RWPE2 (cell line): ENCODE measurements at regions not wholly inside any gene's neighbourhood (a gene's known extent, or its start where the extent isn't known, plus 50 kb on each side); places are given as distances from the start of the nearest gene placed in this dataset.

Experiments
- ATAC-seq: fragments of 200-7000 bp; cut with Tn5 transposase; 3 replicates; pipeline ENCODE4 v1.9.1; 2021; ENCODE audit warnings: low read depth
- DNase-seq: peaks from one replicate; pipeline ENCODE4 v3.0.0-alpha.2; 2020; ENCODE audit warnings: low spot score
- H3K27ac ChIP-seq: fragments of 450-650 bp; 2 replicates; pipeline ENCODE4 v1.5.1; 2017; ENCODE audit warnings: mild to moderate bottlenecking; ENCODE audit not compliant: poor library complexity, severe bottlenecking
- H3K27me3 ChIP-seq: fragments of 250-450 bp; sonication (Bioruptor Pico); 2 replicates; pipeline ENCODE4 v1.5.1; 2021; ENCODE audit warnings: mild to moderate bottlenecking, moderate library complexity; ENCODE audit not compliant: insufficient read depth, poor library complexity, severe bottlenecking
- H3K36me3 ChIP-seq: fragments of 250-450 bp; sonication (Bioruptor Pico); 2 replicates; pipeline ENCODE4 v1.5.1; 2020; ENCODE audit warnings: low read depth, mild to moderate bottlenecking, moderate library complexity
- H3K4me1 ChIP-seq: fragments of 250-450 bp; sonication (Bioruptor Pico); 2 replicates; pipeline ENCODE4 v1.5.1; 2021; ENCODE audit warnings: mild to moderate bottlenecking, moderate library complexity; ENCODE audit not compliant: insufficient read depth, poor library complexity, severe bottlenecking
- H3K4me3 ChIP-seq: fragments of 250-450 bp; sonication (Bioruptor Pico); 2 replicates; pipeline ENCODE4 v1.5.1; 2021; ENCODE audit warnings: mild to moderate bottlenecking, moderate library complexity; ENCODE audit not compliant: severe bottlenecking
- H3K9me3 ChIP-seq: fragments of 250-450 bp; sonication (Bioruptor Pico); 2 replicates; pipeline ENCODE4 v1.5.1; 2021; ENCODE audit warnings: mild to moderate bottlenecking, moderate library complexity; ENCODE audit not compliant: severe bottlenecking
- CTCF ChIP-seq: fragments of 450-650 bp; IDR thresholded peaks from one replicate; pipeline ENCODE4 v1.5.1; 2017; ENCODE audit warnings: mild to moderate bottlenecking, moderate library complexity; ENCODE audit not compliant: poor library complexity, severe bottlenecking

- H3K4me1 ChIP-seq: no peaks in the 10 kb centered on the region
- H3K27me3 ChIP-seq: no peaks in the 10 kb centered on the region
- TF ChIP-seq CTCF: no peak
- no peak overlapping the region for H3K4me3 ChIP-seq
- no peaks in the 10 kb centered on the region for H3K36me3 ChIP-seq
- H3K9me3 ChIP-seq: no peaks in the 10 kb centered on the region
- ATAC-seq (no peak), DNase-seq (no peak)
- no peak overlapping the region for H3K27ac ChIP-seq
These were observed 190.6 kb downstream of the EMP1 start for GRCh38 chr12:13387101-13387500.

GRCh38 chr12:13386323-13387039 lies 190.0 kb downstream of the EMP1 start:
- no peaks in the 10 kb centered on the region for H3K27me3 ChIP-seq
- TF ChIP-seq CTCF: no peak
- H3K9me3 ChIP-seq: no peaks in the 10 kb centered on the region
- H3K4me1 ChIP-seq: no peaks in the 10 kb centered on the region
- ATAC-seq (no peak), DNase-seq (no peak)
- H3K4me3 ChIP-seq: no peak overlapping the region
- H3K27ac ChIP-seq: no peak overlapping the region
- H3K36me3 ChIP-seq: no peaks in the 10 kb centered on the region

GRCh38 chr12:13383379-13383778 lies 186.9 kb downstream of the EMP1 start:
- no peak for TF ChIP-seq CTCF
- no peak overlapping the region for H3K27ac ChIP-seq
- no peak overlapping the region for H3K4me3 ChIP-seq
- H3K36me3 ChIP-seq: no peaks in the 10 kb centered on the region
- no peaks in the 10 kb centered on the region for H3K4me1 ChIP-seq
- H3K9me3 ChIP-seq: no peaks in the 10 kb centered on the region
- ATAC-seq: peak; percentile 59; the same call in 1 of the 3 replicates
- no peak for DNase-seq
- no peaks in the 10 kb centered on the region for H3K27me3 ChIP-seq

DNA sequence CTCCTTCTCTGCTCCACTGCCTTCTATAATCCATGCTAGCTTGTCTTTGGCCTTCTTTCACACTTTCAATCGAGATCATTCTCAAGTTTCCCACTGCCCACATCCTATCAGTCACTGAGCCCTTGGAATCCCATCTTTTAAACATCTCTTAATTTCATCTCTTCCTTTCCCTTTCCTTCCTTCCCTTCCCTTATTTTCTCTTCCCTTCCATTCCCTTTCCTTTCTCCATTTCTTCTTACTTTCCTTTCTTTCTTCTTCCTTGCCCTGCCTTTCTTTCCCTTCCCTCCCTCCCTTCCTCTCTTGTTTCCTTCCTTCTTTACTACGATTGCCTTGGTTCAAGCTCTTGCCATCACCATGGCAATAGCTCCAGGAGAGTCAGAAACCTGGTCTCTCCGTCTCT lies 183.8 kb downstream of the EMP1 start:
- no peaks in the 10 kb centered on the region for H3K27me3 ChIP-seq
- no peak for TF ChIP-seq CTCF
- no peak for ATAC-seq
- no peaks in the 10 kb centered on the region for H3K36me3 ChIP-seq
- no peaks in the 10 kb centered on the region for H3K9me3 ChIP-seq
- no peak for DNase-seq
- no peak overlapping the region for H3K4me3 ChIP-seq
- no peaks in the 10 kb centered on the region for H3K4me1 ChIP-seq
- H3K27ac ChIP-seq: no peak overlapping the region

- Histone ChIP-seq H3K4me3 (no peak overlapping the region), H3K27me3 (no peaks in the 10 kb centered on the region), H3K36me3 (no peaks in the 10 kb centered on the region), H3K9me3 (no peaks in the 10 kb centered on the region), H3K27ac (no peak overlapping the region), H3K4me1 (no peaks in the 10 kb centered on the region)
- ATAC-seq (no peak), DNase-seq (no peak)
- no peak for TF ChIP-seq CTCF
These were observed 183.1 kb downstream of the EMP1 start for GRCh38 chr12:13379531-13380188.
